Liver (tissue), 3 donors: ENCODE measurements at regions not wholly inside any gene's neighbourhood (a gene's known extent, or its start where the extent isn't known, plus 50 kb on each side); places are given as distances from the start of the nearest gene placed in this dataset.
"Not testable (repeated sequence)": the region's sequence is repeated elsewhere in the genome, so short reads cannot be mapped to it uniquely, and the experiment has no call there.

ENCODE experiments used
- CTCF ChIP-seq: fragments of 150-350 bp; IDR thresholded peaks from 2 replicates; pipeline ENCODE4 v1.5.1; 2017; ENCODE audit warnings: improper control_type of control experiment, low read depth, low read length; ENCODE audit not compliant: missing input control
- GABPA ChIP-seq, 2 donors: IDR thresholded peaks in 1 of 2; conservative IDR thresholded peaks in 1 of 2; 2 replicates each; pipeline ENCODE4 v1.6.1; 2016; ENCODE audit warnings: antibody characterized with exemption in 2 of 2, mild to moderate bottlenecking in 1 of 2, moderate library complexity in 1 of 2
- MAX ChIP-seq: IDR thresholded peaks from 2 replicates; pipeline ENCODE4 v1.6.1; 2016; ENCODE audit warnings: antibody characterized with exemption
- NR2F2 ChIP-seq: IDR thresholded peaks from 2 replicates; pipeline ENCODE4 v1.6.1; 2016; ENCODE audit warnings: antibody characterized with exemption
- SP1 ChIP-seq: IDR thresholded peaks from 2 replicates; pipeline ENCODE4 v1.6.1; 2018; ENCODE audit warnings: antibody characterized with exemption, mild to moderate bottlenecking
- TAF1 ChIP-seq: conservative IDR thresholded peaks from 2 replicates; pipeline ENCODE4 v1.6.1; 2016; ENCODE audit warnings: antibody characterized with exemption, mild to moderate bottlenecking
- donor health status: healthy.
- donor health status: healthy.

GRCh38 chr5:17755406-17755805 is 121.1 kb downstream of the TAF11L14 start:
- not testable (repeated sequence) for TF ChIP-seq CTCF; NR2F2; MAX; SP1; GABPA (IDR thresholded peaks at IDR 0.05 in 1 of 2, conservative IDR thresholded peaks at IDR 0.05 in 1 of 2); TAF1
